C4-2B (cell line): ENCODE measurements at regions not wholly inside any gene's neighbourhood (a gene's known extent, or its start where the extent isn't known, plus 50 kb on each side); places are given as distances from the start of the nearest gene placed in this dataset.

Source experiments
- H3K27ac ChIP-seq: fragments of 450-650 bp; 2 replicates; pipeline ENCODE4 v1.5.1; 2017
- CTCF ChIP-seq: fragments of 450-650 bp; conservative IDR thresholded peaks from 2 replicates; pipeline ENCODE4 v1.5.1; 2017; ENCODE audit warnings: mild to moderate bottlenecking
- ZFX ChIP-seq: fragments of 450-650 bp; IDR thresholded peaks from 2 replicates; pipeline ENCODE4 v1.6.1; 2017

GRCh38 chr7:159195946-159196345 is 51.3 kb upstream of the VIPR2 start:
- H3K27ac ChIP-seq = no peak overlapping the region; the same call in 1 of the 2 replicates
- TF ChIP-seq ZFX (no peak), CTCF (no peak)
